Liver (tissue), 7 donors: ENCODE measurements at regions not wholly inside any gene's neighbourhood (a gene's known extent, or its start where the extent isn't known, plus 50 kb on each side); places are given as distances from the start of the nearest gene placed in this dataset.

Experiments used
- DNase-seq: peaks from one replicate; pipeline ENCODE4 v3.0.0-alpha.2; 2017; ENCODE audit warnings: low spot score
- H3K27ac ChIP-seq, 2 donors: one replicate each; pipeline ENCODE4 v1.7.0; 2013; ENCODE audit warnings: inconsistent platforms in 2 of 2, low read length in 2 of 2, control low read depth in 1 of 2, low read depth in 1 of 2, mild to moderate bottlenecking in 1 of 2
- H3K27me3 ChIP-seq, 4 donors: one replicate each; pipeline versions ENCODE4 v1.6.1 to v1.7.0; 2013; ENCODE audit warnings: low read length in 3 of 4, inconsistent platforms in 1 of 4, mild to moderate bottlenecking in 1 of 4, moderate library complexity in 1 of 4; ENCODE audit not compliant: control insufficient read depth in 4 of 4, insufficient read depth in 4 of 4
- H3K36me3 ChIP-seq, 4 donors: one replicate each; pipeline versions ENCODE4 v1.6.1 to v1.7.0; 2013; ENCODE audit warnings: low read length in 3 of 4, mild to moderate bottlenecking in 3 of 4, low read depth in 1 of 4, moderate library complexity in 1 of 4; ENCODE audit not compliant: control insufficient read depth in 4 of 4, insufficient read depth in 3 of 4
- H3K4me1 ChIP-seq, 4 donors: one replicate each; pipeline versions ENCODE4 v1.6.1 to v1.7.0; 2013; ENCODE audit warnings: low read length in 3 of 4, mild to moderate bottlenecking in 3 of 4, moderate library complexity in 1 of 4; ENCODE audit not compliant: control insufficient read depth in 4 of 4, insufficient read depth in 4 of 4
- H3K4me3 ChIP-seq, 3 donors: one replicate each; pipeline versions ENCODE4 v1.6.1 to v1.7.0; 2013; ENCODE audit warnings: low read length in 3 of 3, control low read depth in 1 of 3, low read depth in 1 of 3, mild to moderate bottlenecking in 1 of 3
- H3K9ac ChIP-seq, 2 donors: one replicate each; pipeline ENCODE4 v1.7.0; 2013; ENCODE audit warnings: low read length in 2 of 2, mild to moderate bottlenecking in 2 of 2, moderate library complexity in 2 of 2, control low read depth in 1 of 2, low read depth in 1 of 2
- H3K9me3 ChIP-seq, 4 donors: one replicate each; pipeline versions ENCODE4 v1.6.1 to v1.7.0; 2013; ENCODE audit warnings: low read length in 3 of 4; ENCODE audit not compliant: control insufficient read depth in 4 of 4
- EGR1 ChIP-seq, 2 donors: IDR thresholded peaks; 2 replicates each; pipeline ENCODE4 v1.6.1; 2016 to 2018; ENCODE audit warnings: antibody characterized with exemption in 2 of 2, low read depth in 2 of 2
- FOXA1 ChIP-seq: IDR thresholded peaks from 2 replicates; pipeline ENCODE4 v1.6.1; 2016; ENCODE audit warnings: antibody characterized with exemption
- FOXA2 ChIP-seq: IDR thresholded peaks from 2 replicates; pipeline ENCODE4 v1.6.1; 2016; ENCODE audit warnings: antibody characterized with exemption
- GABPA ChIP-seq, 2 donors: IDR thresholded peaks in 1 of 2; conservative IDR thresholded peaks in 1 of 2; 2 replicates each; pipeline ENCODE4 v1.6.1; 2016; ENCODE audit warnings: antibody characterized with exemption in 2 of 2, mild to moderate bottlenecking in 1 of 2, moderate library complexity in 1 of 2
- HNF4A ChIP-seq, 2 donors: conservative IDR thresholded peaks; 2 replicates each; pipeline ENCODE4 v1.6.1; 2016; ENCODE audit warnings: antibody characterized with exemption in 2 of 2, mild to moderate bottlenecking in 2 of 2
- HNF4G ChIP-seq: IDR thresholded peaks from 2 replicates; pipeline ENCODE4 v1.6.1; 2016; ENCODE audit warnings: antibody characterized with exemption
- NR2F2 ChIP-seq: IDR thresholded peaks from 2 replicates; pipeline ENCODE4 v1.6.1; 2016; ENCODE audit warnings: antibody characterized with exemption
- RAD21 ChIP-seq, 2 donors: IDR thresholded peaks; 2 replicates each; pipeline ENCODE4 v1.6.1; 2016; ENCODE audit warnings: antibody characterized with exemption in 2 of 2, mild to moderate bottlenecking in 2 of 2
- RXRA ChIP-seq, 2 donors: IDR thresholded peaks; 2 replicates each; pipeline ENCODE4 v1.6.1; 2017 to 2018; ENCODE audit warnings: antibody characterized with exemption in 2 of 2, mild to moderate bottlenecking in 1 of 2
- SP1 ChIP-seq: IDR thresholded peaks from 2 replicates; pipeline ENCODE4 v1.6.1; 2018; ENCODE audit warnings: antibody characterized with exemption, mild to moderate bottlenecking
- TAF1 ChIP-seq: conservative IDR thresholded peaks from 2 replicates; pipeline ENCODE4 v1.6.1; 2016; ENCODE audit warnings: antibody characterized with exemption, mild to moderate bottlenecking
- YY1 ChIP-seq: IDR thresholded peaks from 2 replicates; pipeline ENCODE4 v1.6.1; 2016; ENCODE audit warnings: antibody characterized with exemption, mild to moderate bottlenecking
- whole genome bisulfite sequencing: extraction: QIAGEN DNeasy Blood & Tissue Kit; methylation state at CpG from one replicate; pipeline ENCODE4 v1.1.7; 2013; 5-methylcytosine and 5-hydroxymethylcytosine counted together
- TF ChIP-seq, protein P1 (sequence below): IDR thresholded peaks from 2 replicates; pipeline ENCODE4 v1.6.1; 2016; ENCODE audit warnings: antibody characterized with exemption
- TF ChIP-seq, protein P2 (sequence below): IDR thresholded peaks from 2 replicates; pipeline ENCODE4 v1.6.1; 2016; ENCODE audit warnings: antibody characterized with exemption, mild to moderate bottlenecking
- TF ChIP-seq, protein P3 (sequence below): IDR thresholded peaks from 2 replicates; pipeline ENCODE4 v1.6.1; 2016; ENCODE audit warnings: antibody characterized with exemption
- donor health status: healthy.
- donor health status: healthy.
- donor health status: healthy.
- donor health status: healthy.

- TF ChIP-seq, protein P1, sequence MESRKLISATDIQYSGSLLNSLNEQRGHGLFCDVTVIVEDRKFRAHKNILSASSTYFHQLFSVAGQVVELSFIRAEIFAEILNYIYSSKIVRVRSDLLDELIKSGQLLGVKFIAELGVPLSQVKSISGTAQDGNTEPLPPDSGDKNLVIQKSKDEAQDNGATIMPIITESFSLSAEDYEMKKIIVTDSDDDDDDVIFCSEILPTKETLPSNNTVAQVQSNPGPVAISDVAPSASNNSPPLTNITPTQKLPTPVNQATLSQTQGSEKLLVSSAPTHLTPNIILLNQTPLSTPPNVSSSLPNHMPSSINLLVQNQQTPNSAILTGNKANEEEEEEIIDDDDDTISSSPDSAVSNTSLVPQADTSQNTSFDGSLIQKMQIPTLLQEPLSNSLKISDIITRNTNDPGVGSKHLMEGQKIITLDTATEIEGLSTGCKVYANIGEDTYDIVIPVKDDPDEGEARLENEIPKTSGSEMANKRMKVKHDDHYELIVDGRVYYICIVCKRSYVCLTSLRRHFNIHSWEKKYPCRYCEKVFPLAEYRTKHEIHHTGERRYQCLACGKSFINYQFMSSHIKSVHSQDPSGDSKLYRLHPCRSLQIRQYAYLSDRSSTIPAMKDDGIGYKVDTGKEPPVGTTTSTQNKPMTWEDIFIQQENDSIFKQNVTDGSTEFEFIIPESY: no peak
- TF ChIP-seq GABPA (IDR thresholded peaks at IDR 0.05 in 1 of 2, conservative IDR thresholded peaks at IDR 0.05 in 1 of 2) (no peak), YY1 (no peak), TAF1 (no peak), HNF4G (no peak), FOXA1 (no peak), HNF4A (conservative IDR thresholded peaks at IDR 0.05) (no peak)
Measured at GRCh38 chr3:22928216-22929110, 274.7 kb upstream of the UBE2E2 start (continued).

- Histone ChIP-seq H3K9ac (no peak overlapping the region), H3K36me3 (no peaks in the 10 kb centered on the region), H3K4me3 (no peak overlapping the region), H3K9me3 (no peaks in the 10 kb centered on the region), H3K27me3 (no peaks in the 10 kb centered on the region), H3K27ac (no peak overlapping the region), H3K4me1 (no peaks in the 10 kb centered on the region)
- 84% methylated on average over 5 of the region's 5 CpGs for WGBS
- no peak for DNase-seq
- TF ChIP-seq TAF1 (no peak), FOXA2 (no peak), GABPA (IDR thresholded peaks at IDR 0.05 in 1 of 2, conservative IDR thresholded peaks at IDR 0.05 in 1 of 2) (no peak), SP1 (no peak), EGR1 (IDR thresholded peaks at IDR 0.05; ENCODE audit: low read depth in 2 of 2) (no peak), FOXA1 (no peak), RAD21 (IDR thresholded peaks at IDR 0.05) (no peak), NR2F2 (no peak), HNF4G (no peak), RXRA (IDR thresholded peaks at IDR 0.05) (no peak), HNF4A (conservative IDR thresholded peaks at IDR 0.05) (no peak)
- TF ChIP-seq, protein P2, sequence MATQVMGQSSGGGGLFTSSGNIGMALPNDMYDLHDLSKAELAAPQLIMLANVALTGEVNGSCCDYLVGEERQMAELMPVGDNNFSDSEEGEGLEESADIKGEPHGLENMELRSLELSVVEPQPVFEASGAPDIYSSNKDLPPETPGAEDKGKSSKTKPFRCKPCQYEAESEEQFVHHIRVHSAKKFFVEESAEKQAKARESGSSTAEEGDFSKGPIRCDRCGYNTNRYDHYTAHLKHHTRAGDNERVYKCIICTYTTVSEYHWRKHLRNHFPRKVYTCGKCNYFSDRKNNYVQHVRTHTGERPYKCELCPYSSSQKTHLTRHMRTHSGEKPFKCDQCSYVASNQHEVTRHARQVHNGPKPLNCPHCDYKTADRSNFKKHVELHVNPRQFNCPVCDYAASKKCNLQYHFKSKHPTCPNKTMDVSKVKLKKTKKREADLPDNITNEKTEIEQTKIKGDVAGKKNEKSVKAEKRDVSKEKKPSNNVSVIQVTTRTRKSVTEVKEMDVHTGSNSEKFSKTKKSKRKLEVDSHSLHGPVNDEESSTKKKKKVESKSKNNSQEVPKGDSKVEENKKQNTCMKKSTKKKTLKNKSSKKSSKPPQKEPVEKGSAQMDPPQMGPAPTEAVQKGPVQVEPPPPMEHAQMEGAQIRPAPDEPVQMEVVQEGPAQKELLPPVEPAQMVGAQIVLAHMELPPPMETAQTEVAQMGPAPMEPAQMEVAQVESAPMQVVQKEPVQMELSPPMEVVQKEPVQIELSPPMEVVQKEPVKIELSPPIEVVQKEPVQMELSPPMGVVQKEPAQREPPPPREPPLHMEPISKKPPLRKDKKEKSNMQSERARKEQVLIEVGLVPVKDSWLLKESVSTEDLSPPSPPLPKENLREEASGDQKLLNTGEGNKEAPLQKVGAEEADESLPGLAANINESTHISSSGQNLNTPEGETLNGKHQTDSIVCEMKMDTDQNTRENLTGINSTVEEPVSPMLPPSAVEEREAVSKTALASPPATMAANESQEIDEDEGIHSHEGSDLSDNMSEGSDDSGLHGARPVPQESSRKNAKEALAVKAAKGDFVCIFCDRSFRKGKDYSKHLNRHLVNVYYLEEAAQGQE: no peak
- TF ChIP-seq, protein P1: no peak
- TF ChIP-seq, protein P3, sequence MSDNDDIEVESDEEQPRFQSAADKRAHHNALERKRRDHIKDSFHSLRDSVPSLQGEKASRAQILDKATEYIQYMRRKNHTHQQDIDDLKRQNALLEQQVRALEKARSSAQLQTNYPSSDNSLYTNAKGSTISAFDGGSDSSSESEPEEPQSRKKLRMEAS: no peak
Measured at GRCh38 chr3:22933051-22933840, 269.9 kb upstream of the UBE2E2 start.
